ENCODE measurements at regions not wholly inside any gene's neighbourhood (a gene's known extent, or its start where the extent isn't known, plus 50 kb on each side); places are given as distances from the start of the nearest gene placed in this dataset.

DNA sequence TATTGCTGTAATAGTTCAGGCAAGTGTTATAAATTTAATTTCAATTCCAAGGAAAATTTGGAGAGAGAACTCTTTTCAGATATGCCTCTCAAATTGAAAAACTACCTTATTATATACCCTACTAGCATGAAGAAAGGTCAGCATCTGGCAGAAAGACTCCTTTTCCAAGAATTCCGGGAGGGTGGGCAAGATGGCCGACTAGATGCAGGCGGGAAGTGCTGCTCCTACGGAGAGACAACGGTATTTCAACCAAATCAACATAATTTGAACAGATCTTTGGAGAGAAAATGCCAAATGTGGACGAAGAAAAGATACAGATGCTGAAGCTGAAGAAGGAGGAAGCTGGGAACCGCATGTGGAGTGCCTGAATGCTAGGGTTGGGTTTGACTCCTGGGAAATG is 53.8 kb upstream of the INTU start:
- TF ChIP-seq, protein P1, sequence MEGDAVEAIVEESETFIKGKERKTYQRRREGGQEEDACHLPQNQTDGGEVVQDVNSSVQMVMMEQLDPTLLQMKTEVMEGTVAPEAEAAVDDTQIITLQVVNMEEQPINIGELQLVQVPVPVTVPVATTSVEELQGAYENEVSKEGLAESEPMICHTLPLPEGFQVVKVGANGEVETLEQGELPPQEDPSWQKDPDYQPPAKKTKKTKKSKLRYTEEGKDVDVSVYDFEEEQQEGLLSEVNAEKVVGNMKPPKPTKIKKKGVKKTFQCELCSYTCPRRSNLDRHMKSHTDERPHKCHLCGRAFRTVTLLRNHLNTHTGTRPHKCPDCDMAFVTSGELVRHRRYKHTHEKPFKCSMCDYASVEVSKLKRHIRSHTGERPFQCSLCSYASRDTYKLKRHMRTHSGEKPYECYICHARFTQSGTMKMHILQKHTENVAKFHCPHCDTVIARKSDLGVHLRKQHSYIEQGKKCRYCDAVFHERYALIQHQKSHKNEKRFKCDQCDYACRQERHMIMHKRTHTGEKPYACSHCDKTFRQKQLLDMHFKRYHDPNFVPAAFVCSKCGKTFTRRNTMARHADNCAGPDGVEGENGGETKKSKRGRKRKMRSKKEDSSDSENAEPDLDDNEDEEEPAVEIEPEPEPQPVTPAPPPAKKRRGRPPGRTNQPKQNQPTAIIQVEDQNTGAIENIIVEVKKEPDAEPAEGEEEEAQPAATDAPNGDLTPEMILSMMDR (IDR thresholded peaks at IDR 0.05), result no peak
- no peak for TF ChIP-seq POLR2A (IDR thresholded peaks at IDR 0.05)
